ENCODE measurements at regions not wholly inside any gene's neighbourhood (a gene's known extent, or its start where the extent isn't known, plus 50 kb on each side); places are given as distances from the start of the nearest gene placed in this dataset.

- Histone ChIP-seq H3K27ac (ENCODE audit: low read depth in 2 of 2, low read length in 2 of 2) (no peak overlapping the region), H3K27me3 (ENCODE audit: control insufficient read depth, insufficient read depth, low read length) (no peaks in the 10 kb centered on the region), H3K36me3 (ENCODE audit: control insufficient read depth in 2 of 3, insufficient read depth in 3 of 3, low read length in 3 of 3) (no peaks in the 10 kb centered on the region), H3K9ac (ENCODE audit: low read length in 3 of 3) (no peak overlapping the region), H3K4me1 (ENCODE audit: control insufficient read depth in 2 of 3, insufficient read depth in 2 of 3, low read depth in 1 of 3, low read length in 3 of 3) (no peaks in the 10 kb centered on the region), H3K4me3 (ENCODE audit: low read length in 3 of 3) (no peak overlapping the region), H3K9me3 (ENCODE audit: control insufficient read depth in 2 of 3, insufficient read depth in 1 of 3, low read length in 3 of 3) (no peaks in the 10 kb centered on the region)
- no peak for FAIRE-seq
- TF ChIP-seq CTCF (IDR thresholded peaks at IDR 0.05; ENCODE audit: borderline replicate concordance, extremely low read depth, insufficient read depth) = no peak
- intact Hi-C loops (cut with DNase I) = no loop called here
- no peak for DNase-seq
These were observed 116.0 kb downstream of the FAM161A start for GRCh38 chr2:61737841-61738240.

- Histone ChIP-seq H3K4me3 (ENCODE audit: low read length in 3 of 3) (no peak overlapping the region), H3K27me3 (ENCODE audit: control insufficient read depth, insufficient read depth, low read length) (no peaks in the 10 kb centered on the region), H3K4me1 (ENCODE audit: control insufficient read depth in 2 of 3, insufficient read depth in 2 of 3, low read depth in 1 of 3, low read length in 3 of 3) (no peaks in the 10 kb centered on the region), H3K27ac (ENCODE audit: low read depth in 2 of 2, low read length in 2 of 2) (no peak overlapping the region), H3K36me3 (ENCODE audit: control insufficient read depth in 2 of 3, insufficient read depth in 3 of 3, low read length in 3 of 3) (no peaks in the 10 kb centered on the region), H3K9ac (ENCODE audit: low read length in 3 of 3) (no peak overlapping the region), H3K9me3 (ENCODE audit: control insufficient read depth in 2 of 3, insufficient read depth in 1 of 3, low read length in 3 of 3) (no peaks in the 10 kb centered on the region)
- intact Hi-C loops (cut with DNase I) = no loop called here
- DNase-seq = no peak
- TF ChIP-seq CTCF (IDR thresholded peaks at IDR 0.05; ENCODE audit: borderline replicate concordance, extremely low read depth, insufficient read depth) = no peak
- no peak for FAIRE-seq
These were observed 116.9 kb downstream of the FAM161A start for GRCh38 chr2:61736953-61737352.

- Histone ChIP-seq H3K4me3 (ENCODE audit: low read length in 3 of 3) (no peak overlapping the region), H3K36me3 (ENCODE audit: control insufficient read depth in 2 of 3, insufficient read depth in 3 of 3, low read length in 3 of 3) (no peaks in the 10 kb centered on the region), H3K9ac (ENCODE audit: low read length in 3 of 3) (no peak overlapping the region), H3K9me3 (ENCODE audit: control insufficient read depth in 2 of 3, insufficient read depth in 1 of 3, low read length in 3 of 3) (no peaks in the 10 kb centered on the region), H3K27me3 (ENCODE audit: control insufficient read depth, insufficient read depth, low read length) (no peaks in the 10 kb centered on the region), H3K27ac (ENCODE audit: low read depth in 2 of 2, low read length in 2 of 2) (no peak overlapping the region), H3K4me1 (ENCODE audit: control insufficient read depth in 2 of 3, insufficient read depth in 2 of 3, low read depth in 1 of 3, low read length in 3 of 3) (no peaks in the 10 kb centered on the region)
- TF ChIP-seq CTCF (IDR thresholded peaks at IDR 0.05; ENCODE audit: borderline replicate concordance, extremely low read depth, insufficient read depth) = no peak
- intact Hi-C loops (cut with DNase I) = no loop called here
- FAIRE-seq = no peak
- no peak for DNase-seq
These were observed 120.3 kb downstream of the FAM161A start for GRCh38 chr2:61733563-61733962.

GRCh38 chr2:61732787-61733186, 121.1 kb downstream of the FAM161A start:
- intact Hi-C loops (cut with DNase I) = no loop called here
- Histone ChIP-seq H3K27ac (ENCODE audit: low read depth in 2 of 2, low read length in 2 of 2) (no peak overlapping the region), H3K4me3 (ENCODE audit: low read length in 3 of 3) (no peak overlapping the region), H3K4me1 (ENCODE audit: control insufficient read depth in 2 of 3, insufficient read depth in 2 of 3, low read depth in 1 of 3, low read length in 3 of 3) (no peaks in the 10 kb centered on the region), H3K36me3 (ENCODE audit: control insufficient read depth in 2 of 3, insufficient read depth in 3 of 3, low read length in 3 of 3) (no peaks in the 10 kb centered on the region), H3K9me3 (ENCODE audit: control insufficient read depth in 2 of 3, insufficient read depth in 1 of 3, low read length in 3 of 3) (no peaks in the 10 kb centered on the region), H3K27me3 (ENCODE audit: control insufficient read depth, insufficient read depth, low read length) (no peaks in the 10 kb centered on the region), H3K9ac (ENCODE audit: low read length in 3 of 3) (no peak overlapping the region)
- DNase-seq (no peak), FAIRE-seq (no peak)
- no peak for TF ChIP-seq CTCF (IDR thresholded peaks at IDR 0.05; ENCODE audit: borderline replicate concordance, extremely low read depth, insufficient read depth)
